Osteocyte (in vitro differentiated cells): ENCODE measurements at regions not wholly inside any gene's neighbourhood (a gene's known extent, or its start where the extent isn't known, plus 50 kb on each side); places are given as distances from the start of the nearest gene placed in this dataset.

Experiments used
- DNase-seq: peaks from one replicate; pipeline ENCODE4 v3.0.0; 2021; ENCODE audit warnings: mixed read lengths; ENCODE audit not compliant: unreplicated experiment; ENCODE audit errors: extremely low spot score
- H3K27ac Mint-ChIP-seq: one replicate; pipeline ENCODE4 v1.8.0; 2021; ENCODE audit warnings: mild to moderate bottlenecking, mixed read lengths; ENCODE audit not compliant: unreplicated experiment
- H3K27me3 Mint-ChIP-seq: one replicate; pipeline ENCODE4 v1.8.0; 2021; ENCODE audit warnings: mixed read lengths; ENCODE audit not compliant: unreplicated experiment
- H3K36me3 Mint-ChIP-seq: one replicate; pipeline ENCODE4 v1.8.0; 2021; ENCODE audit warnings: mixed read lengths; ENCODE audit not compliant: unreplicated experiment
- H3K4me1 Mint-ChIP-seq: one replicate; pipeline ENCODE4 v1.8.0; 2021; ENCODE audit warnings: mixed read lengths; ENCODE audit not compliant: unreplicated experiment
- H3K4me3 Mint-ChIP-seq: one replicate; pipeline ENCODE4 v1.8.0; 2021; ENCODE audit warnings: mild to moderate bottlenecking, moderate library complexity, mixed read lengths; ENCODE audit not compliant: unreplicated experiment
- H3K9me3 Mint-ChIP-seq: one replicate; pipeline ENCODE4 v1.8.0; 2021; ENCODE audit warnings: mixed read lengths; ENCODE audit not compliant: unreplicated experiment
- CTCF ChIP-seq: fragments of 200-600 bp; sonication (generic); IDR thresholded peaks from 2 replicates; pipeline ENCODE4 v1.5.0; 2021; ENCODE audit warnings: antibody characterized with exemption, mild to moderate bottlenecking, moderate library complexity

GRCh38 chr5:118529361-118530144 is 458.8 kb downstream of the DTWD2 start:
- no peaks in the 10 kb centered on the region for H3K36me3 Mint-ChIP-seq
- no peak overlapping the region for H3K27ac Mint-ChIP-seq
- H3K4me1 Mint-ChIP-seq, result peaks cover 16% of the 10 kb centered on the region
- no peak for DNase-seq
- H3K27me3 Mint-ChIP-seq, result no peaks in the 10 kb centered on the region
- H3K9me3 Mint-ChIP-seq, result no peaks in the 10 kb centered on the region
- no peak for TF ChIP-seq CTCF
- no peak overlapping the region for H3K4me3 Mint-ChIP-seq

GRCh38 chr5:118522626-118523025 is 465.7 kb downstream of the DTWD2 start:
- H3K27me3 Mint-ChIP-seq, result no peaks in the 10 kb centered on the region

GRCh38 chr5:118520771-118521415 is 467.5 kb downstream of the DTWD2 start:
- Mint-ChIP-seq H3K9me3 (no peaks in the 10 kb centered on the region), H3K4me1 (peaks cover 4% of the 10 kb centered on the region), H3K36me3 (no peaks in the 10 kb centered on the region), H3K4me3 (no peak overlapping the region), H3K27me3 (no peaks in the 10 kb centered on the region), H3K27ac (no peak overlapping the region)
- no peak for DNase-seq
- no peak for TF ChIP-seq CTCF

More at GRCh38 chr5:118522626-118523025, 465.7 kb downstream of the DTWD2 start:
- H3K4me1 Mint-ChIP-seq, result peaks cover 16% of the 10 kb centered on the region
- no peak overlapping the region for H3K27ac Mint-ChIP-seq
- TF ChIP-seq CTCF, result no peak
- H3K36me3 Mint-ChIP-seq, result no peaks in the 10 kb centered on the region
- H3K4me3 Mint-ChIP-seq, result no peak overlapping the region
- no peaks in the 10 kb centered on the region for H3K9me3 Mint-ChIP-seq
- no peak for DNase-seq

- Mint-ChIP-seq H3K4me3 (no peak overlapping the region), H3K27me3 (no peaks in the 10 kb centered on the region), H3K27ac (no peak overlapping the region), H3K9me3 (no peaks in the 10 kb centered on the region), H3K4me1 (peaks cover 4% of the 10 kb centered on the region), H3K36me3 (no peaks in the 10 kb centered on the region)
- TF ChIP-seq CTCF, result no peak
- DNase-seq, result no peak
Observed at GRCh38 chr5:118519466-118519865, 468.9 kb downstream of the DTWD2 start.

GRCh38 chr5:118518720-118519119 is 469.6 kb downstream of the DTWD2 start:
- H3K9me3 Mint-ChIP-seq, result no peaks in the 10 kb centered on the region
- peaks cover 4% of the 10 kb centered on the region for H3K4me1 Mint-ChIP-seq
- no peaks in the 10 kb centered on the region for H3K36me3 Mint-ChIP-seq
- no peak overlapping the region for H3K27ac Mint-ChIP-seq
- no peak for DNase-seq
- no peak overlapping the region for H3K4me3 Mint-ChIP-seq
- TF ChIP-seq CTCF, result no peak
- no peaks in the 10 kb centered on the region for H3K27me3 Mint-ChIP-seq
